Stimulated activated CD4-positive, alpha-beta T cell treated with anti-CD3 and anti-CD28 coated beads, TNF-alpha, amount 100 ng/mL, for 48 hours (primary cell): ENCODE measurements at regions not wholly inside any gene's neighbourhood (a gene's known extent, or its start where the extent isn't known, plus 50 kb on each side); places are given as distances from the start of the nearest gene placed in this dataset.
"Not testable (repeated sequence)": the region's sequence is repeated elsewhere in the genome, so short reads cannot be mapped to it uniquely, and the experiment has no call there.

Source experiments
- DNase-seq, 3 donors: peaks; one replicate each; pipeline ENCODE4 v3.0.0-alpha.2; 2020; ENCODE audit warnings: low read depth in 3 of 3

DNA sequence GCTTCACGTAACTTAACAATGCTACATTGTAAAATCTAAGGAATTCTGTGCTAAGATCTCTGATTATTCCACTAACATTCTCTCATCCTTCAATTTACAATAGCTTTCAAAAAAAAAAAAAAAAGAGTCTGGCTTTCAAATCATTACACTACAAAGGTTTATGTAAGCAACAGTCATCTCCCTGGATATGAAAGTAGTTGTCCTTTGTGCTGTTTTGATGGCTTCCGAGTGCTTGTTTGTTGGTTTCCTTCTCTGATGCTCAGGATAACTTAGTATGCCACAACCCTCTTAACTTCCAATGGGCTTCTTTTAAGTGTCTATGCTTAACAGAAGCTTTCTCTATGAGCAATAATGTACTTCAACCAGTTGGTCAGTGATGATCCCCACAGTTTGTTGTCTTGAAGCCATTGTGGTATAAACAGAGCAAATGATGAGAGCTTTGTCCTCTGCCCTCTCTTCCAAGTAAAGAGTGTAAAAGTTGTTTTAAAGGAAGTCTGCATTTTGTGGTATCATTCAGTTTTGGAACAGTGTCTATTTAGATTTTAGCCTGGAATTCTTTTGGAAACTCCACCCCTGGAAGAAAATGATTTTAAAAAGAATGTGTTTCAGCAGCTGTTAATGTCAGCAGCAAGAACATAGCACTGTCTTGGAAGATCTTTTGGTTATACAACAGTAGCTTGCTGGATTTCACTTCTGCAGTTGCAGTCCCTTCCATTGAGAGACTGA, 396.1 kb upstream of the RGS6 start:
- no peak for DNase-seq

DNA sequence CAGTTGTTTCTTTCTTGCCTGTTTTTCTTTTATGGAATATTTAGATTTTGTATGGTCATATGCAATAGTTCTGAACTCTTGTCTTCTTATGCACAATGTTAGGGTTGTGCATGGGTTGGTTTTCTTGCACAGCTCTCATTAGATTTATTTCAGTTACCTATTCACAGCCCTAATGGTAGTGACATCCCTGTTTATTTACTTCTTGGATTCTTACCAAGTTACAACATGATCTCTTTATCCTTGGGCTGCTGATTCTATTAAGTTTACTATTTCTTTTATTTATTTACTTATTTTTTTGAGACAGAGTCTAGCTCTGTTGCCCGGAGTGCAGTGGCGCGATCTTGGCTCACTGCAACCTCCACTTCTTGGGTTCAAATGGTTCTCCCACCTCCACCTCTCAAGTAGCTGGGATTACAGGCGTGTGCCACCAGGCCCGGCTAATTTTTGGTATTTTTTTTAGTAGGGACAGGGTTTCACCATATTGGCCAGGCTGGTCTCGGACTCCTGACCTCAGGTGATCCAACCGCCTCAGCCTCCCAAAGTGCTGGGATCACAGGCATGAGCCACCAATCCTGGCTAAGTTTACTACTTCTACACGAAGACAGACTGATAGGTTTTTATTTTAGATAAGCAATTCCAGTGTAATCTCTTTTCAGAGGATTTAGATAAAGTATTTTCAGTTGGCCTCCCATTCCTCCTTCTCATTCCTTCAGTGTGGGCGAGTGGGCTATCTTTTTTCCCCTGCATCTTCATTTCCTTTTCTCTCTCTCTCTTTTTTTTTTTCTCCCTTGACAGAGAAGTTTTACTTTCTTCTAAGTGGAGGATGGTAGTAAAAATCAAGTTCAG, 395.1 kb upstream of the RGS6 start:
- no peak for DNase-seq

- DNase-seq, result no peak
Observed at GRCh38 chr14:71538288-71538687, 393.9 kb upstream of the RGS6 start.

GRCh38 chr14:71538938-71539649, 393.1 kb upstream of the RGS6 start:
- DNase-seq, result no peak

GRCh38 chr14:71539650-71540285, 392.5 kb upstream of the RGS6 start:
- DNase-seq, result no peak

DNA sequence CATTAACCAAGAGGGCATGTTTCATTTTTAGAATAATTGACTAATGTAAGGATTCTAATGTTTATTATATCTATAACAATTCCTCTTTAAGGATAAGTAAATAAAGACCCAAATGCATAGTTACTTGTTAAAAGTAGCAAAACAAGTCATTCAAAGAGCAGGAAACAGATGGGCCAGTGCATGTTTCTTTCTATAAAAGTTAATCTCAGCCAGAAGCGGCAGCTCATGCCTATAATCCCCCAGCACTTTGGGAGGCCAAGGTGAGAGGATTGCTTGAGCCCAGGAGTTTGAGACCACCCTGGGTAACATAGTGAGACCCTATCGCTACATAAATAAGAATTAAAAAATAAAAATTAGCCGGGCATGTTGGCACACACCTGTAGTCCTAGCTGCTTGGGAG, 391.0 kb upstream of the RGS6 start:
- no peak for DNase-seq

DNA sequence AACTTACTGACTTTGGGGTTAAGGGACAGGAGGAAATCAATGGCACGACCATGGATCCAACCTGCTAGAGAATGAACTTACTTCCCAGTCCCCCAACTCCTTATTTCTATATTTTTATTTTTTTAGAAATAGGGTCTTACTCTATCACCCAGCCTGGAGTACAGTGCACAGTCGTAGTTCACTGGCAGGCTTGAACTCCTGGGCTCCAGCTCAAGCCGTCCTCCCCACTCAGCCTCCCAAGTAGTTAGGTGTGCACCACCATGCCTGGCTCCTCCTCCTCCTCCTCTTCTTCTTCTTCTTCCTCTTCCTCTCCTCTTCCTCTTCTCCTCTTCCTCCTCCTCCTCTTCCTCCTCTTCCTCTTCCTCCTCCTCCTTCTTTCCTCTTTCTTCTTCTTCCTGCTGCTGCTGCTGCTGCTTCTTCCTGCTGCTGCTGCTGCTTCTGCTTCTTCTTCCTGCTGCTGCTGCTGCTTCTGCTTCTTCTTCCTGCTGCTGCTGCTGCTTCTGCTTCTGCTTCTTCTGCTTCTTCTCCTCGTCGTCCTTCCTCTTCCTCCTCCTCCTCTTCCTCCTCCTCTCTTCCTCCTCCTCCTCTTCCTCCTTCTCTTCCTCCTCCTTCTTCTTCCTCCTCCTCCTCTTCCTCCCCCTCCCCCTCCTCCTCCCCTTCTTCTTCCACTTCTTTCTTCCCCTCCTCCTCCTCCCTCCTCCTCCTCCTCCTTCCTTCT, 390.1 kb upstream of the RGS6 start:
- DNase-seq, result no peak

DNA sequence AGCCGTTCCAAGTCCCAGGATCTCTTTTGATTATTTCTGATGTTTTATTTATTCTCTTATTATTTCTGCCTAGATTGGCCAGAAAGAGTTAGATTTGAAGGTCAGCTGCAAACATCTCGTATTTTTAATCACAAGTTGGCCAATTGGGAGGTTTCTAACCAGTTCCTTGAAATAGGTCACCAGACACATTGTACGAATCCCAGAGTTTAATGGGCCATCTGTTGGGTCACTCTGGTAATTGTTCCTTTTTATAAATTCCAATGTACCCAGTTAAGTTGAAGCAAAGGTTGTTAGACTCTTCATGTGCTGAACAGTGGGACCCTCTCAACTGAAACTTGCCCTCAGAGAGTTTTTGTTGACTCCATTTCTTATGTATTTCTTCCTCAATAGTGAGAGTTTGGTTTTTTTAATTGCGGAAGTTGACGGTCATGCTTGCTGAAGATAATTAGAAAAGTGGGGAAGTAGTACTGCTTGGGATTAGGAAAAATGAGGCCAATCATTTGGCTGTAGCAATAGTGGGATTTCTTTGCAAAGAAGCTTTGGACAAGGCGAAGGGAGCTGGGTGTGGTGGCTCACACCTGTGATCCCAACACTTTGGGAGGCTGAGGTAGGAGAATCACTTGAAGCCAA, 382.7 kb upstream of the RGS6 start:
- DNase-seq, result no peak

- DNase-seq, result no peak
Observed at GRCh38 chr14:71550367-71550766, 381.9 kb upstream of the RGS6 start.

GRCh38 chr14:71551291-71551950, 380.8 kb upstream of the RGS6 start:
- no peak for DNase-seq

GRCh38 chr14:71552809-71553208, 379.4 kb upstream of the RGS6 start:
- no peak for DNase-seq

DNA sequence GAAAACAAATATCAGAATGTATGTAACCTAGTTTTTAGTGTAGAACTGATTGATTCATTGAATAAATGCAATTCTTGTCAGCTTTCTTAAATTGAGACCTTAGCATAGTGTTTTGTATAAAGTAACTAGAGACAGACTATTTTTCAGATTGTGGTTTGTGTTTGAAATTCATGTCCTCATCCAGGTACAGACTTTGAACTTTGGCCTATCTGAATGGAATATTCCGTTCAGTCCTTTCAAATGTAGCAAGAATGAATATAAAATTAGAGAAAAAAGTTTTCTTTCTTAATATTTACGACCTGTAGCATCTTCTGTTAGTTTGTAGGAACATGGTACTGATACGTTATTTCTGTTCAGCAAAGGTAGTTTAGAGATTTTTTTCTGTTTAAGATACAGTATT, 378.4 kb upstream of the RGS6 start:
- no peak for DNase-seq

- DNase-seq, result no peak
Observed at GRCh38 chr14:71554323-71554722, 377.9 kb upstream of the RGS6 start.

GRCh38 chr14:71554959-71555612, 377.1 kb upstream of the RGS6 start:
- DNase-seq, result no peak

DNA sequence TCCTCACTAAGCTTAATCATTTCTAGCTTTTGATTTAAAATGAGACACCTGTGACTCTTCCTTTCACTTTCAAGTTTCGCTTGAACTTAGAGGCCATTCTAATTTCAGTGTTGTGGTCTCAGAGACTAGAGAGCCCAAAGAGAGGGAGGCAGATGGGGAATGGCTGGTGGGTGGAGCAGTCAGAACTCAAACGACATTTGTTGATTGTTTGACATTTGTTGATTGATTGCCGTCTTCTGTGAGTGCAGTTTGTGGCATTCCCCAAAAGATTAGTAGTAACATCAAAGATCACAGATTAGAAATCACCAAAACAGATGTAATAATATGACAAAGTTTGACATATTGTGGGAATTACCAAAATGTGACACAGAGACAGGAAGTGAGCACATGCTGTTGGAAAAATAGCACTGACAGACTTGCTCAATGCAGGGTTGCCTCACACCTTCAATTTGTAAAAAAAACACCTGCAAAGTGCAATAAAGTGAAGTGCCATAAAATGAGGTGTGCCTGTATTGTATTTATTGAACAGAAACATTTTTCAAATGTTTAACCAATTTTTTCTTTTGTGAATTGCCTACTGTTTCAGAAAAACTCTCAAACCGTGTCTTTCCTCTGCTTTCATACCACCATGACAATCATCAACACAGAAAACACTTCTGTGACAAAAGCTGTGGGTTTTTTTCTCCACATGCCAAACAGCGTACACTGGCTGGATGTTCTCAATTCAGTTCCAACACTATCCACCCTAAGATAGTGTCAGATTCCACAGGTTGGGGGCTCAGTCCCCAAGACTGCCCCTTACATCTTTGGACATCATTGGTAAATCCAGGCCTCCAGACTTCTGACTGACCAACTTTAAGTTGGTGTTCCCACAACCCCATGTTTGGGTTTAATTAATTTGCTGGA, 376.3 kb upstream of the RGS6 start:
- peak; percentile 46 to 68 (median 50) for DNase-seq

- no peak for DNase-seq
Observed at GRCh38 chr14:71556730-71557129, 375.5 kb upstream of the RGS6 start.

DNA sequence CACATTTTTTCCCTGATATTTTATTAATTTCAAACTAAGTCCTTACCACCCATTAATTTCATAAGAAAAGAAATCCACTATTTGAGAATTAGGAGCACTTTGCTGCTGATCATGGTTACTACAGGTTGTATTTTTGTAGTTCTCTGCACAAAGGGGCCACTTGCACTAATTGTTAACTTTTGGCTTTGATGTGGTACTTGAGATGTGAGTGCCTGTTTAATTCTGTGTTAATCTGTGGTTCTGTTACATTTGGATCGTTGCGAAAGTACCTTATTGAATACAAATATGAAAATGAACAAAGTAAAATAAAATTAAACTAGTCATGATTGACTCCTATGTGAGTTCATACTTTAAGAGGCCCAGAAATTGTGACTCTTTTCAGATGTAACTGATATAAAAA, 374.9 kb upstream of the RGS6 start:
- no peak for DNase-seq

DNA sequence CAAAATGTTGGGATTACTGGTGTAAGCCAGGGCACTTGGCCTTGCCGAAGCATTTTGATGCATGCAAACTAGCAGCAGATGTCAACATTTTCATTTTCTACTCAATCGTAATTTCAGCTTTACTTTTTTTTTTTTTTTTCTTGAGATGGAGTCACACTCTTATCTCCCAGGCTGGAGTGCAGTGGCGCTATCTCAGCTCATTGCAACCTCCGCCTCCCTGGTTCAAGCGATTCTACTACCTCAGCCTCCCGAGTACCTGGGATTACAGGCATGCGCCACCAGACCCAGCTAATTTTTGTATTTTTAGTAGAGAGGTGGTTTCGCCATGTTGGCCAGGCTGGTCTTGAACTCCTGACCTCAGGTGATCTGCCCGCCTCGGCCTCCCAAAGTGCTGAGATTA, 373.3 kb upstream of the RGS6 start:
- not testable (repeated sequence) for DNase-seq

- DNase-seq, result no peak
Observed at GRCh38 chr14:71560751-71561150, 371.5 kb upstream of the RGS6 start.
